ENCODE measurements at regions not wholly inside any gene's neighbourhood (a gene's known extent, or its start where the extent isn't known, plus 50 kb on each side); places are given as distances from the start of the nearest gene placed in this dataset.
"Not testable (repeated sequence)": the region's sequence is repeated elsewhere in the genome, so short reads cannot be mapped to it uniquely, and the experiment has no call there.

DNA sequence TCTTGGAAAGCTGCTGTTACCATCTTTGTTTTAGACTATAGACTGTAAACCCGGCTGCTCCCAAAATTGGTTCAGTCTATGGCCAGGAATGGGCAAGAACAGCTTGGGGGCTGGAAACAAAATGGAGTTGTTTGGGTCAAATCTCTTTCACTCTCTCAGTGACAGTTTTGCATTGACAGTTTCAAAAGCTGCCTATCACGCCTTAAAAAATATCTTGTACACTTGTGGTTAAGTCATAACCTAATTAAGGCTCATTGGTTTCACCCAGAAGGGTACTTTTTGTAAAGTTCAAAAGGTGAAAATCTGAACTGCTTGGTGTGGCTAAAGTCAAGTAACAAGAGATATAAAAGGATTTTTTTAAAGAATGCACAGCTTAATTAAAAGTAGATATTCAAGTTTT lies 76.1 kb upstream of the PRL start:
- TF ChIP-seq, protein P1, sequence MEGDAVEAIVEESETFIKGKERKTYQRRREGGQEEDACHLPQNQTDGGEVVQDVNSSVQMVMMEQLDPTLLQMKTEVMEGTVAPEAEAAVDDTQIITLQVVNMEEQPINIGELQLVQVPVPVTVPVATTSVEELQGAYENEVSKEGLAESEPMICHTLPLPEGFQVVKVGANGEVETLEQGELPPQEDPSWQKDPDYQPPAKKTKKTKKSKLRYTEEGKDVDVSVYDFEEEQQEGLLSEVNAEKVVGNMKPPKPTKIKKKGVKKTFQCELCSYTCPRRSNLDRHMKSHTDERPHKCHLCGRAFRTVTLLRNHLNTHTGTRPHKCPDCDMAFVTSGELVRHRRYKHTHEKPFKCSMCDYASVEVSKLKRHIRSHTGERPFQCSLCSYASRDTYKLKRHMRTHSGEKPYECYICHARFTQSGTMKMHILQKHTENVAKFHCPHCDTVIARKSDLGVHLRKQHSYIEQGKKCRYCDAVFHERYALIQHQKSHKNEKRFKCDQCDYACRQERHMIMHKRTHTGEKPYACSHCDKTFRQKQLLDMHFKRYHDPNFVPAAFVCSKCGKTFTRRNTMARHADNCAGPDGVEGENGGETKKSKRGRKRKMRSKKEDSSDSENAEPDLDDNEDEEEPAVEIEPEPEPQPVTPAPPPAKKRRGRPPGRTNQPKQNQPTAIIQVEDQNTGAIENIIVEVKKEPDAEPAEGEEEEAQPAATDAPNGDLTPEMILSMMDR (conservative IDR thresholded peaks at IDR 0.05), result no peak
- H3K27ac ChIP-seq, result no peak overlapping the region

GRCh38 chr6:22374950-22375349 lies 78.1 kb upstream of the PRL start:
- H3K27ac ChIP-seq, result not testable (repeated sequence)

- peak overlapping the region; percentile 55 for H3K27ac ChIP-seq
Measured at GRCh38 chr6:22376293-22376692, 79.5 kb upstream of the PRL start.

- not testable (repeated sequence) for H3K27ac ChIP-seq
Measured at GRCh38 chr6:22378536-22378935, 81.7 kb upstream of the PRL start.

DNA sequence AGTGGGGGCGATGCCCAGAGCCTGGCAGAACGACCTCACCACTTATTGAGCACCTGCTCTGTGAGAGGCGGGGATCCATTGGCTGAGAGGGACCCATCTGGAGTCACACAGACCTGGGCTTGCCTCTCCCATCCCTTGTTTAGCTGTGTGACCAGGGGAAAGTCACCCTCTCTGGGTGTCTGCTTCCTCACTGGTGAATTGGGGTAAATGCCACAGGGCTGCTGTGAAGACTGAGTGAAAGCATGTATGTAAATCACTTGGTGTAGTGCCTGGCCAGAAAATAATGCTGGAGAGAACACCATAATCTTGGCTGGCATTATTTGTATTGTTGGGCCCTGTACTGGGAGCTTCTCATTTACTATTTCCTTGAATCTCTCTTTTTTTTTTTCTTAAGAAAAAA lies 83.4 kb upstream of the PRL start:
- TF ChIP-seq, protein P1 (conservative IDR thresholded peaks at IDR 0.05), result no peak
- H3K27ac ChIP-seq, result no peak overlapping the region

DNA sequence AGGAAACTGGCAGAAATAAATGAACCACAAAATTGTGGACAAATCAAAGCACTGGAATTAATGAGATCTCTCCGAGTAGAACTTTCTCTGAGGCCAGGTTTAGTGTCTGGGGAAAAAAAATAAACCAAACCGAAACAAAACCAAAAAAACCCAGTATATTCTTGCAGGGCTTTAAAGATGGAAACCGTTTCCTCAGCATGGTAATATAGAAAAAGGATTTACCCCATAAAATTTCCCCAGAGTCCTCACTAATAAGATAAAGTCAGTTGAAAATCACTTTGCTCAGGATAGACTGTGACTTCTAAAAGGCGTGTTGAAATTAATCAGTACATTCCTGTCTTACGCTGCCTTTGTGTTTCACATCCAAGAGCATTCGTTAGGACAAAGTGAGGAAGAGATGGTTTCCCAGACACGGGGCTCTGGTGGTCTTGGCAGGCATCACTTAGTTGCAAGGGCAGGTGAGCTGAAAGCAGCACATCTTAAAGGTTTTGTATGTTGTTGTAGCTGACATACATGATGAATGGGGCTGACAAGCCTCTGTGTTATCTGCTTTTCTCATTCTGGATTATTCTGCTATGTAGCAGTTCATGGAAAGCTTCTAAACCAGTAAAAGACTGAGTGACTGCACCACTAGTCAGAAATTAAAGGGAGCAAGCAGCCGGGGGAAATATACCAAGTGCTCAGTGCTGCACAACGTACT lies 85.2 kb upstream of the PRL start:
- H3K27ac ChIP-seq, result no peak overlapping the region
- TF ChIP-seq, protein P1 (conservative IDR thresholded peaks at IDR 0.05), result no peak

DNA sequence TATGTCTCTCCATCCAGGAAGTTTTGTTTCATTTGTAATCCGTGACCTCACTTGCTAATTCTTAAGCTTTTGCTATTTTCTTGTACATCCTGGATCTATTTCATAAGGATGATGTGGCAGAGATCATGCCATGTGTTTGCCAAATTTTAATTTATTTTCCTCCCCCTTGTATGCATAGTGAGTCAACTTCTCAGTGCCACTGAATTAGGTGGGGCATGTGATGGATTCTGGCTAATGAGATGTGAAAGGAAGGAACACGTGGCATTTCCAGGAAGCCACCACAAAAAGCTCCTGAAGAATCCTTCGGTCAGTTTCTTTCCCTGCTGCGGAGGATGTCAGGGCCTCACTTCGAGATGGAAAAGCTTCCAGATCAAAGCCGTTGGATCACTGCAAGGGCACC lies 86.2 kb upstream of the PRL start:
- TF ChIP-seq, protein P1 (conservative IDR thresholded peaks at IDR 0.05), result no peak
- H3K27ac ChIP-seq, result no peak overlapping the region

DNA sequence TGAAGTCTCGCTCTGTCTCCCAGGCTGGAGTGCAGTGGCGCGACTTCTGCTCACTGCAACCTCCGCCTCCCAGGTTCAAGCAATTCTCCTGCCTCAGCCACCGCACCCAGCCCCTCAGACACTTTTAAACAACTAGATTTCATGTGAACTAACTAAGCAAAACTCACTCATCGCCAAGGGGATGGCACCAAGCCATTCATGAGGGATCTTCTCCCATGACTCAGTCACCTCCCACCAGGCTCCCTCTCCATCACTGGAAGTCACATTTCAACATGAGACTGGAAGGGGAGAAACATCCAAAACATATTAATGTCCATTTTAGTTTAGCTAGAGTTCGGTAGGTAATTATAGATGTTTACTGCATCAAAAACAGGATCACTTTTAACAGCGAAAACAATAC lies 95.9 kb upstream of the PRL start:
- H3K27ac ChIP-seq, result no peak overlapping the region
- TF ChIP-seq, protein P1 (conservative IDR thresholded peaks at IDR 0.05), result no peak

- TF ChIP-seq, protein P1 (conservative IDR thresholded peaks at IDR 0.05), result no peak
- no peak overlapping the region for H3K27ac ChIP-seq
Measured at GRCh38 chr6:22394691-22395090, 97.9 kb upstream of the PRL start.

Data from VCaP (cell line).